Anterior cingulate cortex (tissue), 58 donors: ENCODE measurements at regions not wholly inside any gene's neighbourhood (a gene's known extent, or its start where the extent isn't known, plus 50 kb on each side); places are given as distances from the start of the nearest gene placed in this dataset.

ENCODE experiments used
- DNase-seq, 58 donors: peaks; one replicate each; lab custom pipeline; 2025; lab: John Stamatoyannopoulos, UW

- peak in 4 of 58 donors; percentile 9 to 12 (median 10) for DNase-seq
These were observed 82.0 kb upstream of the DHX15 start for GRCh38 chr4:24666316-24666715.

- DNase-seq, result no peak
These were observed 82.6 kb upstream of the DHX15 start for GRCh38 chr4:24666816-24667477.

- peak in 2 of 58 donors; percentile 5 to 8 for DNase-seq
These were observed 84.6 kb upstream of the DHX15 start for GRCh38 chr4:24668956-24669355.

GRCh38 chr4:24669751-24670150 is 85.4 kb upstream of the DHX15 start:
- no peak for DNase-seq

GRCh38 chr4:24671849-24672248 is 87.5 kb upstream of the DHX15 start:
- no peak for DNase-seq

- DNase-seq, result no peak
These were observed 88.5 kb upstream of the DHX15 start for GRCh38 chr4:24672880-24673279.

- DNase-seq, result no peak
These were observed 89.9 kb upstream of the DHX15 start for GRCh38 chr4:24674279-24674678.

- DNase-seq, result no peak
These were observed 91.5 kb upstream of the DHX15 start for GRCh38 chr4:24675721-24676389.

GRCh38 chr4:24677909-24678308 is 93.6 kb upstream of the DHX15 start:
- no peak for DNase-seq

- no peak for DNase-seq
These were observed 96.5 kb upstream of the DHX15 start for GRCh38 chr4:24680746-24681448.

GRCh38 chr4:24683116-24683515 is 98.8 kb upstream of the DHX15 start:
- no peak for DNase-seq

- peak in 3 of 58 donors; percentile 4 to 20 (median 14) for DNase-seq
These were observed 102.7 kb upstream of the DHX15 start for GRCh38 chr4:24686866-24687692.

GRCh38 chr4:24688453-24688852 is 104.1 kb upstream of the DHX15 start:
- DNase-seq, result no peak

- no peak for DNase-seq
These were observed 104.9 kb upstream of the DHX15 start for GRCh38 chr4:24689212-24689611.

GRCh38 chr4:24690436-24690835 is 104.9 kb upstream of the SOD3 start:
- DNase-seq, result no peak

GRCh38 chr4:24693636-24694035 is 101.7 kb upstream of the SOD3 start:
- no peak for DNase-seq

- DNase-seq, result no peak
These were observed 95.3 kb upstream of the SOD3 start for GRCh38 chr4:24700118-24700517.

GRCh38 chr4:24701683-24702082 is 93.7 kb upstream of the SOD3 start:
- peak in 2 of 58 donors; percentile 2 to 8 for DNase-seq

- no peak for DNase-seq
These were observed 93.1 kb upstream of the SOD3 start for GRCh38 chr4:24702281-24702680.

- DNase-seq, result no peak
These were observed 92.1 kb upstream of the SOD3 start for GRCh38 chr4:24703298-24703697.

- no peak for DNase-seq
These were observed 91.2 kb upstream of the SOD3 start for GRCh38 chr4:24704149-24704548.
